Naive thymus-derived CD8-positive, alpha-beta T cell (primary cell): ENCODE measurements at regions not wholly inside any gene's neighbourhood (a gene's known extent, or its start where the extent isn't known, plus 50 kb on each side); places are given as distances from the start of the nearest gene placed in this dataset.
A peak's percentile ranks its signal among the peaks of the same experiment; 100 is the strongest.

Experiments
- ATAC-seq, 2 donors: fragments of 150-1000 bp; cut with Tn5 transposase in 1 of 2; sonication (Bioruptor Pico), chemical (Tn5 transposase) in 1 of 2; 1 replicate in 1 of 2; 2 replicates in 1 of 2; pipeline ENCODE4 v1.10.0; 2021; ENCODE audit warnings: mild to moderate bottlenecking in 2 of 2, moderate library complexity in 2 of 2
- POLR2A ChIA-PET: fragments of 350-600 bp; sonication (Branson Sonifier 250); formaldehyde crosslinking; loops from one replicate; lab custom pipeline; 2021; ENCODE audit warnings: antibody characterized with exemption; lab: Charles Lee
- DNase-seq, 10 donors: peaks; one replicate each; pipeline versions ENCODE4 v3.0.0 to v3.0.0-alpha.2; 2020 to 2022
- H3K27ac Mint-ChIP-seq, 10 donors: one replicate each; pipeline ENCODE4 v1.8.0; 2020 to 2022; ENCODE audit warnings: mild to moderate bottlenecking in 10 of 10, mixed read lengths in 10 of 10, moderate library complexity in 4 of 10, inconsistent platforms in 1 of 10
- H3K27me3 Mint-ChIP-seq, 5 donors: one replicate each; pipeline ENCODE4 v1.8.0; 2021 to 2022; ENCODE audit warnings: mixed read lengths in 5 of 5
- H3K36me3 Mint-ChIP-seq, 3 donors: one replicate each; pipeline ENCODE4 v1.8.0; 2020 to 2022; ENCODE audit warnings: mixed read lengths in 3 of 3, mild to moderate bottlenecking in 2 of 3, inconsistent platforms in 1 of 3
- H3K4me1 Mint-ChIP-seq, 4 donors: one replicate each; pipeline ENCODE4 v1.8.0; 2021 to 2022; ENCODE audit warnings: mixed read lengths in 4 of 4
- H3K4me3 Mint-ChIP-seq, 10 donors: one replicate each; pipeline ENCODE4 v1.8.0; 2020 to 2022; ENCODE audit warnings: mild to moderate bottlenecking in 10 of 10, mixed read lengths in 10 of 10, moderate library complexity in 6 of 10, inconsistent platforms in 1 of 10
- H3K9me3 Mint-ChIP-seq, 9 donors: one replicate each; pipeline ENCODE4 v1.8.0; 2020 to 2022; ENCODE audit warnings: mixed read lengths in 9 of 9, mild to moderate bottlenecking in 3 of 9, inconsistent platforms in 1 of 9, moderate library complexity in 1 of 9

DNA sequence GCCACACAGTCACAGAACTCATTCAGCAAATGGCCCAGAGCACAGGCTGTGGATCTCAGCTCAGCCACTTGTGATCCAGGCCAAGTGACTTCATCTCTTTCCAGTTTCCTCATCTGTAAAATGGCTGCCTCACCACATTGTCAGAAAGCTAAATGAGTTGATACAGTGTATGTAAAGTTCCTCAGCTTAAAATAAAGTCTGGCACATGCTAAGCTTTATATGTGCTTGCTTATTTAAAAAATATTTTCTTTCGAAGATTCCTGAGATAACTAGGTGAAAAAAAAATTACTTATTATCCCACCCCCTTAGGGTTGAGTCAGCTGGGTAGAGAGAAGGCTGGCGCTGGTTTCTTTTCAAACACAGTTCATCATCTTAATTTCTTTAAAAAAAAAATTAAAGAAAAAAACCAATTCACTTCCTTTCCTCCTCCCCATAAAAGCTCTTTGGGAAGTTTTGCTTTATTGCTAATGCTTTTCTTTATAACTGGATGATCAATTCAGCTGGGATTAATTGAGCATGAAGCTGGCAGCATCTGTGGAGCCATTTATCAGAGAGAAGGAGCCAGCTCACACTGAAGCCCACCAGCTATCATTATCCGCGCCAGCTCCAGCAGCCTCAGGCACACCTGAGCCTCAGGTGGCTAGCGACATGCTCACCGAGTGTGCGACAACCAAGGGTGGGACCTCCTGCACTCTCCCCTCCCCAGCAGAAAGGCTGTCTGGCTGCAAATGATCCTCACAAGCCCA is 354.9 kb downstream of the FOXO1 start:
- Mint-ChIP-seq H3K9me3 (peaks cover 0 to 9% (median under 1%) of the 10 kb centered on the region in 9 donors), H3K4me1 (peaks cover 25 to 51% (median 38%) of the 10 kb centered on the region in 4 donors), H3K36me3 (no peaks in the 10 kb centered on the region), H3K4me3 (no peak overlapping the region), H3K27me3 (no peaks in the 10 kb centered on the region), H3K27ac (no peak overlapping the region)
- no peak for ATAC-seq
- no peak for DNase-seq
- POLR2A ChIA-PET: interaction anchor here (0.6 to 0.7 kb wide), 3 partner anchors 174 to 326 kb away, joined by 3 read pairs; no protein-coding TSS in a partner anchor

DNA sequence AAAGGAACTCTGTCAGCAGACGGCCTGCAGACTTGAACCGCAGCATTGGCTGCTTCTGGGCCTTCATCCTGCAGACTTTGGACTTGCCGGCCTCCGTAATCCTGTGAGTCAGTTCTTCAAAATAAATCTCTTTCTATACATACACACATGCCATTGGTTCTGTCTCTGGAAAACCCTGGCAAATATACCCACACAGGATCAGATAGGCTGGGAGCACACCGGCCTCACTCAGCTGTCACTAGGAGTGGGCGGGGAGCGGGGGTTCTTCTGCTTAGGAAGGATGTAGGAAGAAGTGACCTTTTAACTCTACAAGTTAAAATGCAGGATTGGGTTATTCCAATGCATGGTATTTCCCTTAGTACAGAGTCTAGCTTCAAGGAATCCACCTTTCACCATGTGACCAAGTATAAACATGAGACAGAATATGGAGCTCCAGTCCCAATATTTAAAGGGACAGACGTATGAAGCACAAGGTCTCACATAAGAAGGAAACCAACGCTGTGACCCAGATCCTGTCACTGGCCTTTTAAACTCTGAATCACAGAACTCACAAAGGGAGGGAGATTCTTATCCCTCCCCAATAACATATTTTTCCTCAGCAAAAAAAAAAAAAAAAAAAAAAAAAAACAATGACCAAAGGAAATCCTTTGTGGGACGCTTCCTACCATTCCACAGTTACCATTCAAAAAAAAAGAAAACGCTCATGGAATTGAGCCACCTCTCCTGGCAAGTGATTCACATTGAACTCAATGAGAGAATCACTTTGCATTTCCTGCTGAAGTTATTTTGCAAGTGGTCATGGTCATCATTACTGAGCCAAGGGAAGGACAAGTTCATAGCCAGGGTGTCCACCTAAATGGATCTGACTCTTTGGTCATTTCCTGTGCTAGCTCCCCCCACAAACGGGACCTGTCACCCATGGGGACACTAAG is 352.9 kb downstream of the FOXO1 start:
- Mint-ChIP-seq H3K9me3 (no peaks in the 10 kb centered on the region), H3K4me3 (no peak overlapping the region), H3K4me1 (peaks cover 28 to 59% (median 48%) of the 10 kb centered on the region in 4 donors), H3K27ac (peak overlapping the region in 8 of 10 donors; percentile 13 to 86 (median 52)), H3K36me3 (no peaks in the 10 kb centered on the region), H3K27me3 (no peaks in the 10 kb centered on the region)
- ATAC-seq (no peak), DNase-seq (no peak)
- POLR2A ChIA-PET: interaction anchor here (0.7 kb wide), 1 partner anchor 211 kb away, joined by 5 read pairs; no protein-coding TSS in a partner anchor

DNA sequence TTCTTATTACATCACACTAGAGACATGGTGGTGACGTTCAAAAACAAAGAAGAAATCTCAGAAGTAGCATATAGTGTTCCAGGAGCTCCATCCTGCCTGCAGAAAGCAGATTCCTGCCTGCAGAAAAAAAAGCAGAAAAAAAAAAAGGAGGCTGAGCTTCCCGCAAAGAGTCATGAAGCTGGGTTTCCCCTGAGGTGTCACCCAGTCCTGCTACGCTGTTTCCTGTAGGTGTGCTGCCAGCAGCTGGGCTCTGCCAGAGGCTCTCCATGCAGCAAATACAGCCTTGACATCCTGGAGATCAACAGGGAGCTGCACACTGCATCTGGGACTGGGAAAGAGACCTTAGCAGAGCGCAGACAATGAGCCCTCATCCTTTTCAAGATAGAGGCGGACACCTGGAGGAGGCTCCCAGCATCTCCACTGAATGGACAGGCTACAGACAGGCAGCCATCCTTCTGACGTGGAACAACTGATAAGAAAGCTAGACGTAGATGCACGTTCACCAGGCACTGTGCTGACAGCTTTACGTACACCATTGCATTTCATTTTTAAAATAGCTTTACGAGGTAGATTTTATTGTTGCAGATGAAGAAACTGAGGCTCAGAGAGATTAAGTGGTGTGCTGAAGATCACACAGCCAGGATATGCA is 350.9 kb downstream of the FOXO1 start:
- POLR2A ChIA-PET: interaction anchor here (0.5 to 1.8 kb wide), 5 partner anchors 10 to 757 kb away, joined by 3 to 5 read pairs (median 3); no protein-coding TSS in a partner anchor
- Mint-ChIP-seq H3K27me3 (no peaks in the 10 kb centered on the region), H3K9me3 (no peaks in the 10 kb centered on the region), H3K36me3 (no peaks in the 10 kb centered on the region), H3K27ac (peak overlapping the region; percentile 38 to 90 (median 82)), H3K4me3 (peak overlapping the region; percentile 62 to 83 (median 72)), H3K4me1 (peaks cover 37 to 68% (median 59%) of the 10 kb centered on the region in 4 donors)
- DNase-seq: peak in 8 of 10 donors; percentile 14 to 68 (median 44)
- peak; percentile 92 to 93 for ATAC-seq

DNA sequence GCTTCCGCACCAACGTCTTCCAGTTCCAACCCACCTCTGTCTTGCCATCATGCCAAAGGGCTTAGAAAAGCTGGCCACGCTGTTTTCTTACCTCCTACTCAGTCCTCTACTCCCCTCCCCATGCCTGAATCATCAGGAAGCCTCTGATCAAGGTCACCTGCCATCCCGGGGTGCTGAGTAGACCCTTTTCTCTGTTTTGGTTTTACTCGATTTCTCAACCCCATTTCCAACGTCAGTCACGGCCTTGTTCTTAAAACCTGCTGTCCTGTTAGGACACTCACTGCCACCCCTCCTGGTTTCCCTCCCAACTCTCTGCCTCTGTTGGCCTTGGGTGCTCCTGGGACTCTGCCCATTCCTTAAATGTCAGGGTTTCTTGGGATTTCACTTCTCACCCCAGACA is 350.1 kb downstream of the FOXO1 start:
- no peaks in the 10 kb centered on the region for H3K9me3 Mint-ChIP-seq
- peaks cover 38 to 65% (median 60%) of the 10 kb centered on the region in 4 donors for H3K4me1 Mint-ChIP-seq
- DNase-seq: no peak
- no peaks in the 10 kb centered on the region for H3K27me3 Mint-ChIP-seq
- peak overlapping the region in 9 of 10 donors; percentile 3 to 74 (median 21) for H3K4me3 Mint-ChIP-seq
- H3K27ac Mint-ChIP-seq: peak overlapping the region; percentile 61 to 90 (median 85)
- no peaks in the 10 kb centered on the region for H3K36me3 Mint-ChIP-seq
- POLR2A ChIA-PET: interaction anchor here (1.8 kb wide), 1 partner anchor 129 kb away, joined by 5 read pairs; no protein-coding TSS in a partner anchor
- no peak for ATAC-seq

DNA sequence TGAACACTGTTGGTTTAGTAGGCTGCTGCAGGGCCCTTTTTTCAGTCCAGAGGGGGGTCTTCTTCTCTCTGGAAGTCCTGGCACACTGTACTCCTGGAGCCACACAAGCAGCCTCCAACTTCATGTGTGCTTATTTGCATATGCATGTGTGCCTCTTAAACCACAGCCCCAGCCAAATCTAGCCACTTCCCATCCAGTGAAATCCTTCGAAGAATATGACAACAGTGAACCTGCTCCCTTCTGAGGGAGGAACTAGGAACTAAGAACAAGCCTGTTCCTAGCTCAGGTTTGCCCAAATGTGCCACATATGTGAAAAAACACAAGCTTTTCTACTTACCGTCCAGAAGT is 348.5 kb downstream of the FOXO1 start:
- ATAC-seq (no peak), DNase-seq (no peak)
- Mint-ChIP-seq H3K27ac (peak overlapping the region in 8 of 10 donors; percentile 36 to 87 (median 65)), H3K4me3 (peak overlapping the region in 1 of 10 donors; percentile 26), H3K4me1 (peaks cover 35 to 65% (median 60%) of the 10 kb centered on the region in 4 donors), H3K36me3 (no peaks in the 10 kb centered on the region), H3K27me3 (no peaks in the 10 kb centered on the region), H3K9me3 (peaks cover 0 to 5% (median 1%) of the 10 kb centered on the region in 9 donors)
- POLR2A ChIA-PET: no interaction called here

DNA sequence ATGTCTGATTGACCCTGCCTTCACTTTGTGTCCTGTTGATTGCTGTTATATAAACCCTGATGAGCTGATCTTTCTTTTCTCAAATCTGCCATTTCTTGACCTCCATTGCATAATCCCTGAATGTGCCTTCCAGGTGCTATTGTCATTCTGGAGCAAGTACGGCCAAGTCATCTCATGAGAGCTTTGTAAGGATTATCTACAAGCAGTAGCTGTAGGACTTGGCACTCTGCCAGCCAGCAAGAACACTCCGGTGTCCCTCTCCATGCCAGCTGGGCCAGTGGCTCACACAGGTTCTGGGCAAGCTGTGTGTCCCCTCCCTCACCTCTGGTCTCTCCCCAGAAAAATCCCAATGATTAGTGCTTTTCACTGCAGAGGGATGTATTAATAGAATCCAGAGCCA is 348.1 kb downstream of the FOXO1 start:
- H3K4me3 Mint-ChIP-seq: no peak overlapping the region
- peak overlapping the region in 8 of 10 donors; percentile 25 to 76 (median 51) for H3K27ac Mint-ChIP-seq
- POLR2A ChIA-PET: no interaction called here
- peaks cover 0 to 9% (median 5%) of the 10 kb centered on the region in 9 donors for H3K9me3 Mint-ChIP-seq
- ATAC-seq (no peak), DNase-seq (no peak)
- H3K4me1 Mint-ChIP-seq: peaks cover 35 to 65% (median 59%) of the 10 kb centered on the region in 4 donors
- peaks cover 0 to 3% (median 0%) of the 10 kb centered on the region in 3 donors for H3K36me3 Mint-ChIP-seq
- H3K27me3 Mint-ChIP-seq: no peaks in the 10 kb centered on the region

DNA sequence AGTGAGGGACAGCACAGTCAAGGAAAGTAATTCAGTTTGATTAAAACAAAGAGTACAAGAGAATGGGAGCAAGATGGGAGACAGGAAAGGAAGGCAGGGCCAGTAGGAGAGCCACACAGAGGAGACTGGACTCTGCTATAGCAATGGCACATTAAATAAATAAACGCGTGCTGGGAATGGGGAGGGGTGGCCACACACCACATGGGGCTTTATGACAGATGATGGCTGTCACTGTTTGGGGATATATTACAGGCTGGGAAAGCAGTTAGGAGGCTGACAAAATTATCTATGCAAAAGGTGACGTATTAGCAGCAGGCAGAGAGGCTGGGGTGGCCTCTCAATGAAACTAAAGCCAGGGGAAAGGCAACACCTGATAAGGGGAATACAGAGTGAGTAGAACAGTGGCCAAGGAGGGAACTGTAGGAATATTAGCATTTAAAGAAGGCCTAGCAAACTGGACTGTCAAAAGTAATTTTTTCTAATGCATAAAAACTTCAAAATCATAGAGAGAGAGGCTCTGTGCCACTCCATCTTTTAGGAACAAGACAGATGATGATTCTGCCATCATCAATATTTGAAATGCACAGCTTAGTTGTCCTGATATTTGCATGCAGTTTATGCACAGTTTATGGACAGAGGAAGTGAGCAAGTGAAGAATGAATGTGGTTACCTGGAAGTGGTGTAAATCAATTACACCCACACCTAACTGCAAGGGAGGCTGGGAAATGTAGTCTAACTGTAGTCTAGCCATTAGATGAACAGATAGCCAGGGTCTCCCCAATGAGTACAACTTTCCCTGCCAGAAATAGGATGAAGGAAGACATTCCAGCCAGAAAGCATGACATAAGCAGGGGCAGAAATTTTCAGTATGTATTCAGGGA is 346.5 kb downstream of the FOXO1 start:
- H3K4me1 Mint-ChIP-seq: peaks cover 35 to 59% (median 46%) of the 10 kb centered on the region in 4 donors
- peak in 2 of 10 donors; percentile 12 to 19 for DNase-seq
- peaks cover 0 to 11% (median 3%) of the 10 kb centered on the region in 3 donors for H3K36me3 Mint-ChIP-seq
- peaks cover 3 to 18% (median 15%) of the 10 kb centered on the region in 9 donors for H3K9me3 Mint-ChIP-seq
- POLR2A ChIA-PET: no interaction called here
- peak overlapping the region in 9 of 10 donors; percentile 17 to 79 (median 61) for H3K27ac Mint-ChIP-seq
- H3K4me3 Mint-ChIP-seq: no peak overlapping the region
- no peaks in the 10 kb centered on the region for H3K27me3 Mint-ChIP-seq
- ATAC-seq: peak in 1 of 2 donors; percentile 26

DNA sequence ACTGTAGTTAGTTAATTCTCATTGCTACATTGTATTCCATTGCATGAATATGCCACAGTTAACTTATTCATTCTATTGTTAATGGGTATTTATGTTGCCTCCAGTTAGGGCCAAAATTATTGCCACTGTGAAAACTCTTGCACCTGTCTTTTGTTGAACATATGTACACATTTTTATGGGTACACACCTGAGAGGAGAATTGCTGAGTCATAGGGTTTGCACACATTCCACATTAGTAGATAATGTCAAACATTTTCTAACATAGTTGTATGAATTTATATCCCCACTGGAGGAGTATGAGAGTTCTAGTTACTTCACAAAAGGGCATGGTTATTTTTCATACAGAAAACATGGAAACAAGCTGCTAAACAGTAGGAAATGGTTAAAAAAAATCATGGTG is 338.4 kb downstream of the FOXO1 start:
- Mint-ChIP-seq H3K36me3 (peaks cover 0 to 11% (median 2%) of the 10 kb centered on the region in 3 donors), H3K27ac (peak overlapping the region in 1 of 10 donors; percentile 48), H3K27me3 (no peaks in the 10 kb centered on the region), H3K4me1 (peaks cover 17 to 31% (median 23%) of the 10 kb centered on the region in 4 donors), H3K4me3 (no peak overlapping the region), H3K9me3 (peaks cover 3 to 19% (median 12%) of the 10 kb centered on the region in 9 donors)
- DNase-seq: no peak
- POLR2A ChIA-PET: no interaction called here
- no peak for ATAC-seq

DNA sequence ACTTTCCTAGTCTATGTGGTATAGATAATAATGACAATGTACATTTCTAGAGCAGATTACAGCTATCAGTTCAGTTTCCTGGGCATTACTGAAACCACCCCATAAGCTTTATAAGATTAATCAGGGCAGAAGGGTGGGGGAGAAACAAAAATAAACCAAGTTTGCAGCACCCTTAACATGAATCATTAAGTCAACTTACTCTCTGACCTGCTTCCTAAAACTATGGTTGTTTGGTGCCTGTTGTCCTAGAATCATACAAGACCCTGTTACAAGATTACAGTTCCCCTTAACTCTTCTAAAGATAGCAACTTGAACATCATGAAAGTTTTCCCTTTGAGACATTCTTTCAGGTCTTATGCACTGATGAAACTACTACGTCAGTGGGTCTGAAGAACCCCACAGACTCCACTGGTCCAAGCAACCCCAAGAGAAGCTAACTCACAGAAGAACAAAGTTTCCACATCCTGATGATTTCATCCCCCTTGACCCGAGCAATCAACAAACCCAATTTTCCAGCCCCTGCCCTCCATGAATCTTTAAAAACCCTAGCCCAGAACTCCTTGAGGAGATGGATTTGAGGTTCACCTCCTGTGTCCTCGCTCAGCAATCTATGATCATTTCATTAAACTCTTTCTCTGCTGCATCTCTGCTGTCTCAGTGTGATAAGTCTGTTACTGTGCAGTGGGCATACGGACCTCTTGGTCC is 336.5 kb downstream of the FOXO1 start:
- POLR2A ChIA-PET: interaction anchor here (1.3 kb wide), 1 partner anchor 123 kb away, joined by 3 read pairs; no protein-coding TSS in a partner anchor
- H3K36me3 Mint-ChIP-seq: no peaks in the 10 kb centered on the region
- peaks cover 0 to 5% (median under 1%) of the 10 kb centered on the region in 9 donors for H3K9me3 Mint-ChIP-seq
- H3K4me3 Mint-ChIP-seq: no peak overlapping the region
- H3K27me3 Mint-ChIP-seq: no peaks in the 10 kb centered on the region
- H3K4me1 Mint-ChIP-seq: peaks cover 20 to 30% (median 25%) of the 10 kb centered on the region in 4 donors
- peak overlapping the region in 3 of 10 donors; percentile 42 to 63 (median 52) for H3K27ac Mint-ChIP-seq
- DNase-seq (no peak), ATAC-seq (no peak)

DNA sequence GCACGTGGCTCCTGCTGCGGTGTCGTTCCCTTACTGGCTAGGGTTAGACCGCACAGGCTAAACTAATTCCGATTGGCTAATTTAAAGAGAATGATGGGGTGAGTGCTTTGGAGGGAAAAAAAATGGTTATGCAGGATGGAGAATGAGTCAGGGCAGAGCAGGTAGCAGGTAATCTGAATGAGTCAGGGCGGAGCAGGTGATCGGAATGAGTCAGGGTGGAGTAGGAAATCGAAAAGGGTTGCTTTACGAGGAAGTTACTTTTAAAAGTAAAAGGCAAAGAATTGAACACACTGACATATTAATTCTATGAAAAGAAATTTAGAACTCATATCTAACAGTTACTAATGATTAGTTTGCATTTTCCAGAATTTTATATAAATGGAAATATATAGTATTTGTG is 335.5 kb downstream of the FOXO1 start:
- Mint-ChIP-seq H3K27me3 (no peaks in the 10 kb centered on the region), H3K9me3 (no peaks in the 10 kb centered on the region), H3K27ac (peak overlapping the region in 4 of 10 donors; percentile 9 to 72 (median 34)), H3K4me1 (peaks cover 14 to 26% (median 18%) of the 10 kb centered on the region in 4 donors), H3K36me3 (no peaks in the 10 kb centered on the region), H3K4me3 (no peak overlapping the region)
- DNase-seq (no peak), ATAC-seq (no peak)
- POLR2A ChIA-PET: no interaction called here

DNA sequence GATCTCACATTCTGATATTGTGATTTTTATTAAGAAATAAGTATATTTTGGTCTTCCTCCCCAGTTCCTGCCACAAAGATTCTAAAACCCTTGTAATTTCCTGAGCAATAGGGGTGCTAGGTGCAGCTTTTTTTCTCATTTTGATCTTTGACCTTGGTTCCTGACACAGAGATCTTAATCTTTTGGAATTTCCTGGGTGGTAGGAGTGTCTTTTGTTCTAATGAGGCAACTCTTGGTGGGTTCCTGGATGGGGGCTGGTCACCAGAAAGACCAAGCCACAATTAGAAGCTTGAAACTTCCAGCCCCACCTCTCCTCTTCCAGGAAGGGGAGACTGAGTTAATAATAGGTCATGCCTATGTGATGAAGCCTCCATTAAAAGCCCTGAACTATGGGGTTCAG is 334.6 kb downstream of the FOXO1 start:
- H3K4me1 Mint-ChIP-seq: peaks cover 18 to 27% (median 22%) of the 10 kb centered on the region in 4 donors
- no peak overlapping the region for H3K4me3 Mint-ChIP-seq
- POLR2A ChIA-PET: no interaction called here
- DNase-seq (no peak), ATAC-seq (no peak)
- no peaks in the 10 kb centered on the region for H3K36me3 Mint-ChIP-seq
- no peaks in the 10 kb centered on the region for H3K27me3 Mint-ChIP-seq
- H3K9me3 Mint-ChIP-seq: no peaks in the 10 kb centered on the region
- peak overlapping the region in 1 of 10 donors; percentile 22 for H3K27ac Mint-ChIP-seq
